Thyroid gland (tissue), 4 donors: ENCODE measurements at regions not wholly inside any gene's neighbourhood (a gene's known extent, or its start where the extent isn't known, plus 50 kb on each side); places are given as distances from the start of the nearest gene placed in this dataset.
A peak's percentile ranks its signal among the peaks of the same experiment; 100 is the strongest.

Experiments
- DNase-seq, 2 donors: peaks; one replicate each; pipeline ENCODE4 v3.0.0-alpha.2; 2019
- H3K27ac ChIP-seq, 3 donors: fragments of 200-600 bp; sonication (generic); 1 replicate in 2 of 3; 2 replicates in 1 of 3; pipeline ENCODE4 v1.5.1; 2016 to 2019; ENCODE audit warnings: mild to moderate bottlenecking in 1 of 3, moderate library complexity in 1 of 3
- H3K27me3 ChIP-seq: fragments of 200-600 bp; sonication (generic); one replicate; pipeline ENCODE4 v1.5.1; 2019
- H3K36me3 ChIP-seq, 2 donors: fragments of 200-600 bp; sonication (generic); one replicate each; pipeline ENCODE4 v1.5.1; 2016 to 2019
- H3K4me1 ChIP-seq, 2 donors: fragments of 200-600 bp; sonication (generic); one replicate each; pipeline ENCODE4 v1.5.1; 2017 to 2019
- H3K4me3 ChIP-seq, 3 donors: fragments of 200-600 bp; sonication (generic); replicated peaks in 1 of 3; 1 replicate in 2 of 3; 2 replicates in 1 of 3; pipeline ENCODE4 v1.5.1; 2016; ENCODE audit warnings: mild to moderate bottlenecking in 1 of 3
- H3K9me3 ChIP-seq: fragments of 200-600 bp; sonication (generic); one replicate; pipeline ENCODE4 v1.5.1; 2017
- POLR2A ChIP-seq, 2 donors: fragments of 450-650 bp; IDR thresholded peaks; one replicate each; pipeline ENCODE4 v1.6.1; 2017; ENCODE audit warnings: antibody characterized with exemption in 2 of 2, mild to moderate bottlenecking in 2 of 2, moderate library complexity in 1 of 2
- WGBS, 2 donors: methylation state at CpG; one replicate each; pipeline ENCODE4 v1.1.5; 2017; 5-methylcytosine and 5-hydroxymethylcytosine counted together
- intact Hi-C: fragments of 100-400 bp; cut with DNase I; formaldehyde crosslinking; loops from one replicate; pipeline ENCODE4 v1.15.1; 2023
- TF ChIP-seq, protein P1 (sequence below), 6 experiments: fragments of 200-600 bp in 3 of 6; fragments of 450-650 bp in 3 of 6; sonication (generic) in 3 of 6; IDR thresholded peaks; one replicate each; pipeline ENCODE4 v1.5.1; 2016 to 2019; ENCODE audit warnings: antibody characterized with exemption in 6 of 6, mild to moderate bottlenecking in 2 of 6, inconsistent platforms in 1 of 6, moderate library complexity in 1 of 6

- no peak for TF ChIP-seq POLR2A (IDR thresholded peaks at IDR 0.05)
- TF ChIP-seq, protein P1, sequence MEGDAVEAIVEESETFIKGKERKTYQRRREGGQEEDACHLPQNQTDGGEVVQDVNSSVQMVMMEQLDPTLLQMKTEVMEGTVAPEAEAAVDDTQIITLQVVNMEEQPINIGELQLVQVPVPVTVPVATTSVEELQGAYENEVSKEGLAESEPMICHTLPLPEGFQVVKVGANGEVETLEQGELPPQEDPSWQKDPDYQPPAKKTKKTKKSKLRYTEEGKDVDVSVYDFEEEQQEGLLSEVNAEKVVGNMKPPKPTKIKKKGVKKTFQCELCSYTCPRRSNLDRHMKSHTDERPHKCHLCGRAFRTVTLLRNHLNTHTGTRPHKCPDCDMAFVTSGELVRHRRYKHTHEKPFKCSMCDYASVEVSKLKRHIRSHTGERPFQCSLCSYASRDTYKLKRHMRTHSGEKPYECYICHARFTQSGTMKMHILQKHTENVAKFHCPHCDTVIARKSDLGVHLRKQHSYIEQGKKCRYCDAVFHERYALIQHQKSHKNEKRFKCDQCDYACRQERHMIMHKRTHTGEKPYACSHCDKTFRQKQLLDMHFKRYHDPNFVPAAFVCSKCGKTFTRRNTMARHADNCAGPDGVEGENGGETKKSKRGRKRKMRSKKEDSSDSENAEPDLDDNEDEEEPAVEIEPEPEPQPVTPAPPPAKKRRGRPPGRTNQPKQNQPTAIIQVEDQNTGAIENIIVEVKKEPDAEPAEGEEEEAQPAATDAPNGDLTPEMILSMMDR (IDR thresholded peaks at IDR 0.05): no peak
- intact Hi-C loops: no loop called here
- WGBS, 2 donors: 89 to 91% methylated on average over 9 to 10 of the region's 10 CpGs
- no peaks in the 10 kb centered on the region for H3K27me3 ChIP-seq
- H3K4me3 ChIP-seq: no peak overlapping the region
- H3K36me3 ChIP-seq: no peaks in the 10 kb centered on the region
- H3K27ac ChIP-seq: no peak overlapping the region
- no peaks in the 10 kb centered on the region for H3K4me1 ChIP-seq
- DNase-seq: no peak
- H3K9me3 ChIP-seq: no peaks in the 10 kb centered on the region
Observed at GRCh38 chr2:187177253-187177652, 270.8 kb downstream of the CALCRL start.

GRCh38 chr2:187174582-187174981 lies 273.5 kb downstream of the CALCRL start:
- H3K4me3 ChIP-seq: no peak overlapping the region
- no peak for DNase-seq
- no peaks in the 10 kb centered on the region for H3K36me3 ChIP-seq
- H3K27me3 ChIP-seq: no peaks in the 10 kb centered on the region
- TF ChIP-seq POLR2A (IDR thresholded peaks at IDR 0.05): no peak
- TF ChIP-seq, protein P1 (IDR thresholded peaks at IDR 0.05): no peak
- intact Hi-C loops: no loop called here
- no peaks in the 10 kb centered on the region for H3K9me3 ChIP-seq
- H3K4me1 ChIP-seq: no peaks in the 10 kb centered on the region
- H3K27ac ChIP-seq: no peak overlapping the region
- WGBS, 2 donors: 90 to 95% methylated on average over 1 of the region's 1 CpG

GRCh38 chr2:187171318-187171717 lies 276.7 kb downstream of the CALCRL start:
- DNase-seq: no peak
- 62 to 63% methylated on average over 3 of the region's 3 CpGs for WGBS, 2 donors
- H3K4me1 ChIP-seq: no peaks in the 10 kb centered on the region
- H3K36me3 ChIP-seq: no peaks in the 10 kb centered on the region
- intact Hi-C loops: no loop called here
- H3K9me3 ChIP-seq: no peaks in the 10 kb centered on the region
- H3K27ac ChIP-seq: no peak overlapping the region
- TF ChIP-seq, protein P1 (IDR thresholded peaks at IDR 0.05): no peak
- TF ChIP-seq POLR2A (IDR thresholded peaks at IDR 0.05): no peak
- H3K4me3 ChIP-seq: no peak overlapping the region
- no peaks in the 10 kb centered on the region for H3K27me3 ChIP-seq

DNA sequence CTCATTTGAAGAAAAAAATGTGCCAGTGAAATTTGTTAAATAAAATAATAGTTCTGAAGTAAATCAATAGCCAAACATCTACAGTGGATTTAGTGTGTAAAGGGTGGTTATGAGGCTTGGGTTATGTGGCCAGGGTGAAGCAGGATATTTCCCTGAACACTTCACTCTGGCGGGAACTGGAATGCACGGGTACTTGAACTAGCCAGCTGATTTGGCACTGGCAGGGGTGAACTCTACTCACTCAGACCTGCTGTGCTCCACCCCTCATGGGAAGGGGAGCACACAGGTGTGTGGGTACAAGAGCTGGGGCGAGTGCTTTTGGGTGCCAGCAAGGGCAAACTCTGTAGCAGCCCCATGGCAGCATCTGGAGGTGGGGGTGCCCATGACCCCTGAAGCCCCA lies 278.2 kb downstream of the CALCRL start:
- Histone ChIP-seq H3K36me3 (no peaks in the 10 kb centered on the region), H3K4me3 (no peak overlapping the region), H3K4me1 (no peaks in the 10 kb centered on the region), H3K27me3 (no peaks in the 10 kb centered on the region), H3K9me3 (no peaks in the 10 kb centered on the region), H3K27ac (peak overlapping the region in 1 of 3 donors; percentile 17)
- intact Hi-C loops: no loop called here
- 33 to 36% methylated on average over 3 of the region's 3 CpGs for WGBS, 2 donors
- TF ChIP-seq, protein P1 (IDR thresholded peaks at IDR 0.05): no peak
- no peak for DNase-seq

- TF ChIP-seq POLR2A (IDR thresholded peaks at IDR 0.05): no peak
- TF ChIP-seq, protein P1 (IDR thresholded peaks at IDR 0.05): no peak
- Histone ChIP-seq H3K4me3 (no peak overlapping the region), H3K36me3 (no peaks in the 10 kb centered on the region), H3K9me3 (no peaks in the 10 kb centered on the region), H3K27me3 (no peaks in the 10 kb centered on the region), H3K4me1 (no peaks in the 10 kb centered on the region), H3K27ac (no peak overlapping the region)
- no peak for DNase-seq
- intact Hi-C loops: no loop called here
- 56 to 58% methylated on average over 4 of the region's 4 CpGs for WGBS, 2 donors
Observed at GRCh38 chr2:187168720-187169713, 279.0 kb downstream of the CALCRL start.
